DMS 273 treated with DMSO at 0.1 percent for 48 hours (cell line): ENCODE measurements at regions not wholly inside any gene's neighbourhood (a gene's known extent, or its start where the extent isn't known, plus 50 kb on each side); places are given as distances from the start of the nearest gene placed in this dataset.

Experiments used
- DNase-seq: peaks from one replicate; lab custom pipeline; 2025; lab: John Stamatoyannopoulos, UW

- DNase-seq: no peak
Measured at GRCh38 chr13:88601949-88602348, 930.8 kb downstream of the SLITRK5 start.

- no peak for DNase-seq
Measured at GRCh38 chr13:88602786-88603777, 931.9 kb downstream of the SLITRK5 start.

GRCh38 chr13:88617176-88617575, 946.0 kb downstream of the SLITRK5 start:
- no peak for DNase-seq

GRCh38 chr13:88622362-88622973, 951.3 kb downstream of the SLITRK5 start:
- no peak for DNase-seq

- no peak for DNase-seq
Measured at GRCh38 chr13:88623150-88623549, 952.0 kb downstream of the SLITRK5 start.

GRCh38 chr13:88627071-88627470, 955.9 kb downstream of the SLITRK5 start:
- no peak for DNase-seq

GRCh38 chr13:88628882-88629281, 957.7 kb downstream of the SLITRK5 start:
- no peak for DNase-seq

GRCh38 chr13:88637935-88638334, 966.8 kb downstream of the SLITRK5 start:
- DNase-seq: no peak

GRCh38 chr13:88643233-88643632, 972.1 kb downstream of the SLITRK5 start:
- no peak for DNase-seq

- DNase-seq: no peak
Measured at GRCh38 chr13:88648598-88649373, 977.6 kb downstream of the SLITRK5 start.

- no peak for DNase-seq
Measured at GRCh38 chr13:88649855-88650254, 978.7 kb downstream of the SLITRK5 start.

GRCh38 chr13:88651531-88651930, 980.4 kb downstream of the SLITRK5 start:
- DNase-seq: no peak

GRCh38 chr13:88656751-88657150, 985.6 kb downstream of the SLITRK5 start:
- no peak for DNase-seq

GRCh38 chr13:88670509-88670908, 999.3 kb downstream of the SLITRK5 start:
- no peak for DNase-seq

- DNase-seq: no peak
Measured at GRCh38 chr13:88674841-88675240, 1003.7 kb downstream of the SLITRK5 start.

GRCh38 chr13:88675347-88675996, 1004.3 kb downstream of the SLITRK5 start:
- no peak for DNase-seq

- no peak for DNase-seq
Measured at GRCh38 chr13:88676016-88676415, 1004.8 kb downstream of the SLITRK5 start.

GRCh38 chr13:88685459-88685858, 1014.3 kb downstream of the SLITRK5 start:
- no peak for DNase-seq

GRCh38 chr13:88701551-88701950, 1030.4 kb downstream of the SLITRK5 start:
- no peak for DNase-seq

- no peak for DNase-seq
Measured at GRCh38 chr13:88704600-88705275, 1033.6 kb downstream of the SLITRK5 start.

- no peak for DNase-seq
Measured at GRCh38 chr13:88707646-88708045, 1036.5 kb downstream of the SLITRK5 start.
